HEK293 (cell line): ENCODE measurements at regions not wholly inside any gene's neighbourhood (a gene's known extent, or its start where the extent isn't known, plus 50 kb on each side); places are given as distances from the start of the nearest gene placed in this dataset.

Source experiments
- CTCF ChIA-PET: fragments of 350-600 bp; formaldehyde crosslinking; extraction: SDS; loops from one replicate; lab custom pipeline; 2021; ENCODE audit warnings: antibody characterized with exemption; lab: Yijun Ruan, JAX
- POLR2A ChIA-PET: fragments of 300-600 bp; formaldehyde crosslinking; extraction: SDS; loops from one replicate; lab custom pipeline; 2020; ENCODE audit warnings: antibody characterized with exemption, inconsistent platforms; lab: Yijun Ruan, JAX
- H3K27ac ChIP-seq: fragments of 200-500 bp; sonication (Bioruptor generic); 2 replicates; pipeline ENCODE4 v1.5.1; 2014; ENCODE audit warnings: low read depth, low read length, control low read depth, inconsistent platforms; ENCODE audit errors: extremely low read depth
- H3K36me3 ChIP-seq, 2 experiments: fragments of 200-500 bp in 1 of 2; sonication (Bioruptor generic) in 1 of 2; 1 replicate in 1 of 2; 2 replicates in 1 of 2; pipeline ENCODE4 v1.5.1; 2014 to 2017; ENCODE audit warnings: inconsistent platforms in 2 of 2, low read length in 2 of 2; ENCODE audit not compliant: control insufficient read depth in 2 of 2, insufficient read depth in 1 of 2
- H3K4me1 ChIP-seq: fragments of 200-500 bp; sonication (Bioruptor generic); 2 replicates; pipeline ENCODE4 v1.5.1; 2014; ENCODE audit warnings: mild to moderate bottlenecking, low read length, inconsistent platforms; ENCODE audit not compliant: control insufficient read depth, insufficient read depth
- H3K4me3 ChIP-seq: 2 replicates; pipeline ENCODE4 v1.5.1; 2011; ENCODE audit warnings: low read depth, mild to moderate bottlenecking, control low read depth, low read length, moderate library complexity
- H3K9me3 ChIP-seq: fragments of 200-500 bp; sonication (Bioruptor generic); 2 replicates; pipeline ENCODE4 v1.5.1; 2014; ENCODE audit warnings: low read depth, low read length, inconsistent platforms; ENCODE audit not compliant: control insufficient read depth, insufficient read depth
- AEBP2 ChIP-seq: fragments of 450-650 bp; formaldehyde crosslinking; IDR thresholded peaks from 2 replicates; pipeline ENCODE4 v1.5.1; 2016; ENCODE audit warnings: missing biosample characterization, missing genetic modification characterization, borderline replicate concordance
- GFI1B ChIP-seq: fragments of 450-650 bp; formaldehyde crosslinking; IDR thresholded peaks from 2 replicates; pipeline ENCODE4 v1.5.1; 2016; ENCODE audit warnings: missing biosample characterization, missing genetic modification characterization
- OVOL3 ChIP-seq: fragments of 450-650 bp; formaldehyde crosslinking; IDR thresholded peaks from 2 replicates; pipeline ENCODE4 v1.5.1; 2016; ENCODE audit warnings: missing biosample characterization, missing genetic modification characterization
- PRDM10 ChIP-seq: fragments of 450-650 bp; formaldehyde crosslinking; IDR thresholded peaks from 2 replicates; pipeline ENCODE4 v1.5.1; 2016; ENCODE audit warnings: missing biosample characterization, missing genetic modification characterization
- ZBTB17 ChIP-seq: fragments of 450-650 bp; formaldehyde crosslinking; IDR thresholded peaks from 2 replicates; pipeline ENCODE4 v1.5.1; 2016; ENCODE audit warnings: missing biosample characterization, missing genetic modification characterization
- ZFP37 ChIP-seq: fragments of 450-650 bp; formaldehyde crosslinking; IDR thresholded peaks from 2 replicates; pipeline ENCODE4 v1.5.1; 2016; ENCODE audit warnings: missing biosample characterization, missing genetic modification characterization
- ZFP69B ChIP-seq: fragments of 450-650 bp; formaldehyde crosslinking; IDR thresholded peaks from 2 replicates; pipeline ENCODE4 v1.5.1; 2016; ENCODE audit warnings: missing biosample characterization, missing genetic modification characterization
- ZNF140 ChIP-seq: fragments of 450-650 bp; formaldehyde crosslinking; IDR thresholded peaks from 2 replicates; pipeline ENCODE4 v1.5.1; 2016; ENCODE audit warnings: missing biosample characterization, missing genetic modification characterization
- ZNF184 ChIP-seq: fragments of 450-650 bp; IDR thresholded peaks from 2 replicates; pipeline ENCODE4 v1.5.1; 2018; ENCODE audit warnings: missing biosample characterization, mild to moderate bottlenecking, missing genetic modification characterization
- ZNF280D ChIP-seq: fragments of 450-650 bp; formaldehyde crosslinking; IDR thresholded peaks from 2 replicates; pipeline ENCODE4 v1.5.1; 2016; ENCODE audit warnings: missing biosample characterization, missing genetic modification characterization
- ZNF311 ChIP-seq: fragments of 450-650 bp; formaldehyde crosslinking; IDR thresholded peaks from 2 replicates; pipeline ENCODE4 v1.5.1; 2017; ENCODE audit warnings: missing biosample characterization, missing genetic modification characterization, borderline replicate concordance
- ZNF350 ChIP-seq: fragments of 450-650 bp; formaldehyde crosslinking; IDR thresholded peaks from 2 replicates; pipeline ENCODE4 v1.5.0; 2017; ENCODE audit warnings: missing biosample characterization, mild to moderate bottlenecking, missing genetic modification characterization
- ZNF645 ChIP-seq: fragments of 450-650 bp; formaldehyde crosslinking; IDR thresholded peaks from 2 replicates; pipeline ENCODE4; 2016; ENCODE audit warnings: missing biosample characterization, missing genetic modification characterization
- ZNF677 ChIP-seq: fragments of 450-650 bp; IDR thresholded peaks from 2 replicates; pipeline ENCODE4 v1.5.0; 2018; ENCODE audit warnings: missing biosample characterization, mild to moderate bottlenecking, missing genetic modification characterization, moderate library complexity
- ZNF785 ChIP-seq: fragments of 450-650 bp; formaldehyde crosslinking; IDR thresholded peaks from 2 replicates; pipeline ENCODE4 v1.5.1; 2016; ENCODE audit warnings: missing biosample characterization, missing genetic modification characterization
- ZNF792 ChIP-seq: fragments of 450-650 bp; formaldehyde crosslinking; IDR thresholded peaks from 2 replicates; pipeline ENCODE4 v1.5.1; 2016; ENCODE audit warnings: missing biosample characterization, missing genetic modification characterization
- ZNF830 ChIP-seq: fragments of 450-650 bp; IDR thresholded peaks from 2 replicates; pipeline ENCODE4 v1.5.0; 2018; ENCODE audit warnings: missing biosample characterization, missing genetic modification characterization, low read depth, mild to moderate bottlenecking, moderate library complexity

- POLR2A ChIA-PET: no interaction called here
- Histone ChIP-seq H3K9me3 (no peaks in the 10 kb centered on the region), H3K36me3 (no peaks in the 10 kb centered on the region), H3K4me3 (no peak overlapping the region), H3K4me1 (no peaks in the 10 kb centered on the region), H3K27ac (no peak overlapping the region)
- TF ChIP-seq ZNF280D (tag by site-specific recombination) (no peak), ZNF785 (tag by site-specific recombination) (no peak), AEBP2 (tag by site-specific recombination) (no peak), ZNF830 (no peak), ZNF677 (tag by site-specific recombination) (no peak), ZBTB17 (no peak), ZNF140 (tag by site-specific recombination) (no peak), PRDM10 (tag by site-specific recombination) (no peak), ZNF792 (tag by site-specific recombination) (no peak), GFI1B (tag by site-specific recombination) (no peak), ZFP37 (no peak), ZNF311 (tag by site-specific recombination) (no peak), ZFP69B (no peak), ZNF184 (tag by site-specific recombination) (no peak), OVOL3 (tag by site-specific recombination) (no peak), ZNF350 (no peak), ZNF645 (tag by site-specific recombination) (no peak)
- CTCF ChIA-PET: interaction anchor here (1.3 kb wide), 1 partner anchor 9 kb away, joined by 3 read pairs; no protein-coding TSS in a partner anchor
Measured at GRCh38 chr3:177437513-177438337, 240.4 kb upstream of the TBL1XR1 start.
